Subcutaneous abdominal adipose tissue (tissue), 5 donors: ENCODE measurements at regions not wholly inside any gene's neighbourhood (a gene's known extent, or its start where the extent isn't known, plus 50 kb on each side); places are given as distances from the start of the nearest gene placed in this dataset.

Experiments
- H3K27ac ChIP-seq: one replicate; pipeline ENCODE4 v1.7.0; 2013; ENCODE audit warnings: low read depth, mild to moderate bottlenecking, inconsistent platforms, low read length, moderate library complexity
- H3K27me3 ChIP-seq, 5 donors: one replicate each; pipeline ENCODE4 v1.7.0; 2013; ENCODE audit warnings: low read length in 5 of 5, inconsistent platforms in 1 of 5; ENCODE audit not compliant: control insufficient read depth in 5 of 5, insufficient read depth in 4 of 5
- H3K36me3 ChIP-seq, 5 donors: one replicate each; pipeline ENCODE4 v1.7.0; 2013; ENCODE audit warnings: low read length in 5 of 5; ENCODE audit not compliant: control insufficient read depth in 5 of 5, insufficient read depth in 5 of 5
- H3K4me1 ChIP-seq, 5 donors: one replicate each; pipeline ENCODE4 v1.7.0; 2013; ENCODE audit warnings: low read length in 5 of 5, mild to moderate bottlenecking in 3 of 5, moderate library complexity in 1 of 5; ENCODE audit not compliant: control insufficient read depth in 5 of 5, insufficient read depth in 5 of 5
- H3K4me3 ChIP-seq, 5 donors: one replicate each; pipeline ENCODE4 v1.7.0; 2013; ENCODE audit warnings: low read length in 5 of 5, low read depth in 1 of 5
- H3K9ac ChIP-seq, 5 donors: one replicate each; pipeline ENCODE4 v1.7.0; 2013; ENCODE audit warnings: low read length in 5 of 5, mild to moderate bottlenecking in 4 of 5, moderate library complexity in 3 of 5
- H3K9me3 ChIP-seq, 5 donors: one replicate each; pipeline ENCODE4 v1.7.0; 2013; ENCODE audit warnings: low read length in 5 of 5; ENCODE audit not compliant: control insufficient read depth in 5 of 5
- donor health status: healthy.
- donor health status: healthy.
- donor health status: healthy.
- donor health status: healthy.
- donor health status: healthy.

DNA sequence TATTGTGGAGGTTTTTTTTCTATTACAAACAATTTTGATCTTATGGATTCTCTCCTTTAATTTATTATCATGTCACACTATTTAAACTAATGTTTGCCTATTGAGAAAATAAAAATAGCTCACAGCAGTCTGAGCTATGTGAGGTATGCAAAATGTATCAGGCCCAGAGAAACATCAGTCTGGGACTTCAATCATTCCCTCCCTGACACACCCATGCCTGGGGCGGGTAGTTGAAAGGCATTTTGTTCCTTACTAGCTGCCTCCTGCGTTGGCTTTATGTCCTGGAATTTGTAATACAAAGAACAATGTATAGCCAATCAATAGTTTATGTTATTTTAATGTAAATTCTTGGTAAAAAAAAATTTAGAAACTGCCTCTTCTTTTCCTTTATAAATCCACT lies 403.3 kb downstream of the EPM2A start:
- no peaks in the 10 kb centered on the region for H3K27me3 ChIP-seq
- H3K4me1 ChIP-seq, result peaks cover 0 to 15% (median 1%) of the 10 kb centered on the region in 5 donors
- H3K9me3 ChIP-seq, result no peaks in the 10 kb centered on the region
- no peak overlapping the region for H3K9ac ChIP-seq
- H3K27ac ChIP-seq, result no peak overlapping the region
- no peak overlapping the region for H3K4me3 ChIP-seq
- no peaks in the 10 kb centered on the region for H3K36me3 ChIP-seq

DNA sequence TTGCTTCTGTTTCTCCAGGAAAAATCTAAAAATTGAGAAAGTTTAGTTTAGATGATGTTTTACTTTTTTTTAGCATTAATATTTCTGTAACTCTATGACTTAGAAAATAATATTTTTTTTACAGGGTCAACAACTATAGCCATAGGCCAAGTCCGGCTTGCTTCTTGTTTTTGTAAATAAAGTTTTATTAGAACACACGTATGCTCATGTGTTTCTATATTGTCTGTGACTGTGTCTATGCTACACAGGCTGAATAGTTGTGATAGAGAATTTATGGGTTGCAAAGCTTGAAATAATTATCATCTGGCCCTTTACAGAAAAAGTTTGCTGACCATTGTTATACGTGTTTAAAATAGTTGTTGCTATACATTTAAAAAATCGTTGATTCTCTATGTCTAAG lies 399.2 kb downstream of the EPM2A start:
- H3K9me3 ChIP-seq, result no peaks in the 10 kb centered on the region
- no peak overlapping the region for H3K4me3 ChIP-seq
- H3K27ac ChIP-seq, result no peak overlapping the region
- H3K36me3 ChIP-seq, result no peaks in the 10 kb centered on the region
- no peaks in the 10 kb centered on the region for H3K27me3 ChIP-seq
- H3K4me1 ChIP-seq, result no peaks in the 10 kb centered on the region
- H3K9ac ChIP-seq, result no peak overlapping the region

DNA sequence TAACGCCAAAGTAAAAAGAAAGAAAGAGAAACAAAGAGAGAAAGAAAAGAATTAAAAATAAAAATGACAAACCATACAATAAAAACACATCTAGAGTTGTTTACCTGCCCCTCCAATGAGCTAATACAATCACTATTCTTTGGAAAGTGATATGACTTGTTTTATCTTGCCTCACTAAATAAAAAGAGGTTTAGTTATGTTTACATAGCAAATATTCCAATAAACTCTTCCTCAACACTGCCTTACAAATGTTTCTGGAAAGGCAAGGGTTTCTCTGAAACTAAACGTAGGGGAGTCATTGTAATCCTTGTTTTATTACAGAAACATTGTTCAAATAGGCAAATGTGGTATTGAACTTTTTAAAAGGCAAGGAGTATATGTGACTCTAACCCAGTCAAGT lies 396.2 kb downstream of the EPM2A start:
- Histone ChIP-seq H3K4me1 (no peaks in the 10 kb centered on the region), H3K9ac (no peak overlapping the region), H3K27me3 (no peaks in the 10 kb centered on the region), H3K4me3 (no peak overlapping the region), H3K9me3 (no peaks in the 10 kb centered on the region), H3K27ac (no peak overlapping the region), H3K36me3 (no peaks in the 10 kb centered on the region)

DNA sequence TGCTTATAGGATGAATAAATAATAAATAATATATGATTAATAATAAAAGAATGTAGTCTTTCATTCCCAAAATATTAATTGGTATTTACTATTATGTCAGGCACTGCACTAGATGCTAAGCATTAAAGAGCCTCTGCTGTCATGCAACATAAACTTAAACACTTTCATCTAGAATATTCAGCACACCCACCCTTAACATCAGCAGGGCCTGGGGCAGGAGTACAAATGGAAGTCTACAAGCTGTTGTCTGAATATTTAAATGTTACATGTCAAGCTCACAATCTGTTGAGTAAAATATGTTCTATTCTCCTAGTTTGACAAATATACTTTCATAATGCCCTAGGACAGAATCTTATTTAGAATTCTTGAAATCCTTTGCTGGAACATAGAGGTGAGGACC lies 395.1 kb downstream of the EPM2A start:
- H3K36me3 ChIP-seq, result no peaks in the 10 kb centered on the region
- no peaks in the 10 kb centered on the region for H3K9me3 ChIP-seq
- no peaks in the 10 kb centered on the region for H3K4me1 ChIP-seq
- no peak overlapping the region for H3K27ac ChIP-seq
- H3K27me3 ChIP-seq, result no peaks in the 10 kb centered on the region
- H3K9ac ChIP-seq, result no peak overlapping the region
- H3K4me3 ChIP-seq, result no peak overlapping the region

DNA sequence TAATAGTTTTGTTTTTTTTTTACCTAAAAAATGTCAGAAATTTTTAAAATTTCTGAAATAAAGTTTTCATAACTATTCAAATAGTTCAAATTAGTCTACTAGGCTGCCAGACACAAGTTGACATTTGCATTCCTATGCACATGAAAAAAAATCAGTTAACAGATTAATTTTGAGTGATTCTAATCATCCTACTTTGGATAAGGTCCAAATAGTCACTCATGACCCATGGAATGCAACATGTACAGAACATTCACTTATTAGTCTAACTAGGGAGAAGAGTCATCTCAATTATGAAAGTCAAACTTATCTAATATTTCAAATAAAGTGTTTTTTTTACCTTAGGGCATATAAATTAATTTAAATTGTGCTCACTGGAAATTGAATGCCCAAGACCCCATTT lies 390.2 kb downstream of the EPM2A start:
- Histone ChIP-seq H3K36me3 (no peaks in the 10 kb centered on the region), H3K27me3 (no peaks in the 10 kb centered on the region), H3K4me3 (no peak overlapping the region), H3K4me1 (no peaks in the 10 kb centered on the region), H3K27ac (no peak overlapping the region), H3K9ac (no peak overlapping the region), H3K9me3 (no peaks in the 10 kb centered on the region)

DNA sequence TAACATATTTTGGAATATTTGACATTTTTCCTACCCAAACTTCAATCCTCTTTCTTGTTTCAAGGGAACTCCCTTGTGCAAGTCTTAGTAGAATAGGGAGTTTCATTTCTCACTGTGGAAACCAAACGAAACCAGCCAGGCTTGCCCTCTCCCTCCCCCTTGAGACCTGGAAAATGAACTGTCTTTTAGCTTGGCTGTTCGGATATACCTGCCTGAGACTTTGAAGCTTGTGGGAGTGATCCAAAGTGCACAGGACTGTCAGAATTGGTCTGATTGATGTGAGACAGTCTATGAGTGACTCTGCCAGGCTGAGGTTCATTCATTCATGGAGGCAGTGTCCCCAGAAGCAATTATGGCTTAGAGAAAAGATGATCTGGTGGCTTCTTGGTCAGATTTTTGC lies 388.1 kb downstream of the EPM2A start:
- Histone ChIP-seq H3K9me3 (no peaks in the 10 kb centered on the region), H3K4me3 (no peak overlapping the region), H3K36me3 (no peaks in the 10 kb centered on the region), H3K9ac (no peak overlapping the region), H3K27ac (no peak overlapping the region), H3K4me1 (peaks cover 0 to 6% (median 0%) of the 10 kb centered on the region in 5 donors), H3K27me3 (no peaks in the 10 kb centered on the region)

DNA sequence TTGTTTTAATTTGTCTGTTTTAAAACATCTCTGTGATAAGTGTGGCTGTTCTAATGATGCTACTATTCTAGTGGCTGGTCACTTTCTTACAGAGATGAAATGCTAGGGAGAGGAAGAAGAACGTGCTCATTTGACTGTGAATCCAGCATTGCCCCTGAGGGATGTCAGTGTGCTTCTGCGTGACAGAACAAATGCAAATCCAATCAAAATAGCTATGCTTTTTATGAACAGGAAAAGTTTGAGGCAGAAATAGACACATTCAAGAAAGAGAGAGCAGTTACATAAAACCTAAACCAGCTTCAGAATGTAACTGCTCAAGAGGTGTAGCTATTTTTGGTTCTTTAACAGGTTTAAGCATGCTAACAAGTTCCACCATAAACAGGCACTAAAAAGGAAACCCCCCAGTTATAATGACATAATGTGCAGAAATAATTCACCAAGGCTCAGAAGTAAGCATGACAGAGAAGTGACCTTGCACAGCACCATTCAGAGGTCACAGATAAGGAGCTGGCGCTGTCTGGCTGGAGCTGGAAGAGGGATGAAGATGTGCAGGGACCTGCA lies 385.3 kb downstream of the EPM2A start:
- Histone ChIP-seq H3K9me3 (no peaks in the 10 kb centered on the region), H3K9ac (no peak overlapping the region), H3K27me3 (no peaks in the 10 kb centered on the region), H3K27ac (no peak overlapping the region), H3K4me3 (no peak overlapping the region), H3K4me1 (peaks cover 0 to 8% (median 0%) of the 10 kb centered on the region in 5 donors), H3K36me3 (no peaks in the 10 kb centered on the region)

DNA sequence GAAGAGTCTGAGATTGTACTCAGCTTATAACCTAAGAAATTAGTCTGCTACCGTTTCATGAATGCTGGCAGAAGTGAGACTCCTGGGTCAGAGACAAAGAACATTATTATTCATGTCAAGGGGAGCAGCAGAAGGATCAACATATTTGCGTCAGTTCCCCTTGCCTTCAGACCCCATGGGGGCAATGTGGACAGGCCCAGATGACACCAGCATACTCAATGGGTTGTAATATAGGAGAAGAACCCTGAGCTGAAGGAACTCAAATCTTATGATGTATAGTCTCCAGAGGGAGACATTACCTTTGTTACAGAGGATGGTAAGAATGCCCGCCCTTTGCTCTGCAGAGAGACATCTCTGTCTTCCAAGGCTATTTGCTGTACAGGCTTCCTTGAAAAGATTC lies 384.4 kb downstream of the EPM2A start:
- no peaks in the 10 kb centered on the region for H3K9me3 ChIP-seq
- no peaks in the 10 kb centered on the region for H3K36me3 ChIP-seq
- no peaks in the 10 kb centered on the region for H3K27me3 ChIP-seq
- no peak overlapping the region for H3K27ac ChIP-seq
- no peak overlapping the region for H3K9ac ChIP-seq
- no peak overlapping the region for H3K4me3 ChIP-seq
- H3K4me1 ChIP-seq, result peaks cover 0 to 8% (median 0%) of the 10 kb centered on the region in 5 donors

DNA sequence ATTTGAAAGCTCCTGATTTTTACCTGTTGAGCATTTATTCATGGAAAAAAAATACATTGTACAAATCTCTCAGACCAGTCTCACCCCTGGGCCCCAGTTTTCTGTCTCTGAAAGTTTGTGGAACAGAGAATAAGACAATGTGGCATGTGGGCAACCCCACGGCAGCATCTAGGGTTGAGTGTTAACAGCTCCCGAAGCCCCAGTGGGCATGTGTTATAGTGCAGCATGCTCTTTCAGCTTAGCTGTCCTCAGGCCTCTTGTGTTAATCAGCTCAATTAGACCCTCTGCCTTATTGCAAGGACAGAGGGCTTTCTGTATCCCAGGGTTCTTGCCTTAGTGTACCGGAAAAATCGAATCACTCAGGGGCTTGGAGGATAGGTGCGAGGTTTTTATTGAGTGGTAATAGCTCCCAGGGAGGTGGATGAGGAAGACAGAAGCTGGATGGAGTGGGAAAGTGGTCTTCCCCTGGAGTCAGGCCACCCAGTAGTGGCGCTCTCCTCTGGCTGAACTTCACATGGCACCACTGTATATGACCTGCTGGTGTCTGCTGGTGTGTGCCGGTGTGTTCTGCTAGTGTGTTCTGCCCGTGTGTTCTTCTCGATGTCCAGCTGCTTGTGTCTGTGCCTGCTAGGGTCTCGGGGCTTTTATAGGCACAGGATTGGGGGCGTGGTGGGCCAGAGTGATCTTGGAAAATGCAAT lies 382.8 kb downstream of the EPM2A start:
- Histone ChIP-seq H3K9ac (no peak overlapping the region), H3K27me3 (no peaks in the 10 kb centered on the region), H3K4me1 (peaks cover 0 to 8% (median 0%) of the 10 kb centered on the region in 5 donors), H3K36me3 (no peaks in the 10 kb centered on the region), H3K9me3 (no peaks in the 10 kb centered on the region), H3K4me3 (no peak overlapping the region), H3K27ac (no peak overlapping the region)

DNA sequence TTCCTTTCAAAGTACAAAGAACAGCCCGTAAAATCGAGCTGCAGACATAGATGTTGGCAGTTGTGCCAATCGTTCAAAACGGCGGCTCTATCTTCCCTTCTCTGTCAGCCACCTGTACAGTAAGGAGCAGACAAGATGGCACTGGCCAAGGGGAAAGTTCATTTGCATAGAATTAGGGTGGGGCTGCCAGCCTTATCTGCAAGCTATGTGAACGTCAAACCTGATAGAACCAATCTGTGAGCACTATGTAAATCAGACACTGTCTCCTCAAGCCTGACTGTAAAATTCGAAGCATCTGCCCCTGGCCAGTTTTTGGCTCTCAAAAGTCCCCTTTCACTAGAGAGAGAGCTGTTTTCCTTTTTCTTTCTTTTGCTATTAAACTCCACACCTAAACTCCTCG lies 374.5 kb downstream of the EPM2A start:
- Histone ChIP-seq H3K4me1 (no peaks in the 10 kb centered on the region), H3K27ac (no peak overlapping the region), H3K27me3 (no peaks in the 10 kb centered on the region), H3K9me3 (peaks cover 0 to 4% (median 3%) of the 10 kb centered on the region in 5 donors), H3K4me3 (no peak overlapping the region), H3K36me3 (no peaks in the 10 kb centered on the region), H3K9ac (no peak overlapping the region)
